ENCODE measurements at regions not wholly inside any gene's neighbourhood (a gene's known extent, or its start where the extent isn't known, plus 50 kb on each side); places are given as distances from the start of the nearest gene placed in this dataset.

GRCh38 chr3:35198857-35199256 is 440.5 kb upstream of the ARPP21 start:
- DNase-seq, result no peak
- peaks cover 2% of the 10 kb centered on the region for H3K9me3 Mint-ChIP-seq (ENCODE audit: insufficient read depth)
- Histone ChIP-seq H3K36me3 (replicated peaks in 1 of 2; ENCODE audit: control extremely low read depth in 1 of 2, control insufficient read depth in 1 of 2, extremely low read depth in 1 of 2, insufficient read depth in 2 of 2, low read length in 1 of 2) (no peaks in the 10 kb centered on the region), H3K4me3 (ENCODE audit: control extremely low read depth in 1 of 5, extremely low read depth in 1 of 5, insufficient read depth in 1 of 5, low read depth in 2 of 5, low read length in 4 of 5) (no peak overlapping the region), H3K4me1 (ENCODE audit: control insufficient read depth in 2 of 2, insufficient read depth in 2 of 2, low read length in 2 of 2) (no peaks in the 10 kb centered on the region), H2AFZ (ENCODE audit: insufficient read depth, low read depth, low read length, poor library complexity, severe bottlenecking) (no peak overlapping the region), H3K9ac (ENCODE audit: low read length) (no peak overlapping the region), H3K4me2 (replicated peaks; ENCODE audit: low read depth, low read length, poor library complexity, severe bottlenecking) (no peak overlapping the region), H3K9me3 (ENCODE audit: control extremely low read depth in 1 of 3, control insufficient read depth in 2 of 3, insufficient read depth in 1 of 3, low read length in 2 of 3) (no peaks in the 10 kb centered on the region), H3K27me3 (replicated peaks in 1 of 4; ENCODE audit: control extremely low read depth in 1 of 4, control insufficient read depth in 3 of 4, insufficient read depth in 4 of 4, low read length in 3 of 4) (no peaks in the 10 kb centered on the region), H3K79me2 (ENCODE audit: control insufficient read depth, insufficient read depth, low read length) (no peaks in the 10 kb centered on the region), H3K27ac (ENCODE audit: low read length in 2 of 2) (no peak overlapping the region), H4K20me1 (ENCODE audit: control insufficient read depth, insufficient read depth, low read length, poor library complexity, severe bottlenecking) (no peaks in the 10 kb centered on the region)
- CTCF ChIA-PET, result no interaction called here
- no peak overlapping the region for H3K27ac Mint-ChIP-seq
- no peak for ATAC-seq (ENCODE audit: low read depth)
- H3K4me3 Mint-ChIP-seq, result no peak overlapping the region
- WGBS (ENCODE audit: insufficient coverage), result 88% methylated on average over 3 of the region's 3 CpGs
- POLR2A ChIA-PET, result no interaction called here
- intact Hi-C loops (cut with micrococcal nuclease), result no loop called here
- TF ChIP-seq EZH2 (IDR thresholded peaks at IDR 0.05; ENCODE audit: borderline replicate concordance, insufficient read depth, low read depth, low read length, poor library complexity, severe bottlenecking), result no peak
- TF ChIP-seq CTCF (IDR thresholded peaks at IDR 0.05), result no peak
- H3K4me1 Mint-ChIP-seq, result no peaks in the 10 kb centered on the region
- no peaks in the 10 kb centered on the region for H3K27me3 Mint-ChIP-seq

GRCh38 chr3:35200056-35200455 is 439.3 kb upstream of the ARPP21 start:
- H3K79me2 ChIP-seq (ENCODE audit: control insufficient read depth, insufficient read depth, low read length), result no peaks in the 10 kb centered on the region
- no peaks in the 10 kb centered on the region for H3K4me1 ChIP-seq (ENCODE audit: control insufficient read depth in 2 of 2, insufficient read depth in 2 of 2, low read length in 2 of 2)
- Mint-ChIP-seq H3K27ac (no peak overlapping the region), H3K4me1 (no peaks in the 10 kb centered on the region), H3K4me3 (no peak overlapping the region), H3K9me3 (ENCODE audit: insufficient read depth) (peaks cover 2% of the 10 kb centered on the region), H3K27me3 (no peaks in the 10 kb centered on the region)
- H3K36me3 ChIP-seq (replicated peaks in 1 of 2; ENCODE audit: control extremely low read depth in 1 of 2, control insufficient read depth in 1 of 2, extremely low read depth in 1 of 2, insufficient read depth in 2 of 2, low read length in 1 of 2), result no peaks in the 10 kb centered on the region
- no peak overlapping the region for H3K4me2 ChIP-seq (replicated peaks; ENCODE audit: low read depth, low read length, poor library complexity, severe bottlenecking)
- POLR2A ChIA-PET, result no interaction called here
- no peak overlapping the region for H2AFZ ChIP-seq (ENCODE audit: insufficient read depth, low read depth, low read length, poor library complexity, severe bottlenecking)
- CTCF ChIA-PET, result no interaction called here
- no peak for TF ChIP-seq EZH2 (IDR thresholded peaks at IDR 0.05; ENCODE audit: borderline replicate concordance, insufficient read depth, low read depth, low read length, poor library complexity, severe bottlenecking)
- TF ChIP-seq CTCF (IDR thresholded peaks at IDR 0.05), result no peak
- no peaks in the 10 kb centered on the region for H3K27me3 ChIP-seq (replicated peaks in 1 of 4; ENCODE audit: control extremely low read depth in 1 of 4, control insufficient read depth in 3 of 4, insufficient read depth in 4 of 4, low read length in 3 of 4)
- DNase-seq (no peak), ATAC-seq (ENCODE audit: low read depth) (no peak)
- H4K20me1 ChIP-seq (ENCODE audit: control insufficient read depth, insufficient read depth, low read length, poor library complexity, severe bottlenecking), result no peaks in the 10 kb centered on the region
- H3K9me3 ChIP-seq (ENCODE audit: control extremely low read depth in 1 of 3, control insufficient read depth in 2 of 3, insufficient read depth in 1 of 3, low read length in 2 of 3), result no peaks in the 10 kb centered on the region
- no peak overlapping the region for H3K4me3 ChIP-seq (ENCODE audit: control extremely low read depth in 1 of 5, extremely low read depth in 1 of 5, insufficient read depth in 1 of 5, low read depth in 2 of 5, low read length in 4 of 5)
- intact Hi-C loops (cut with micrococcal nuclease), result no loop called here
- no peak overlapping the region for H3K9ac ChIP-seq (ENCODE audit: low read length)
- no peak overlapping the region for H3K27ac ChIP-seq (ENCODE audit: low read length in 2 of 2)
